GM13977 (cell line): ENCODE measurements at regions not wholly inside any gene's neighbourhood (a gene's known extent, or its start where the extent isn't known, plus 50 kb on each side); places are given as distances from the start of the nearest gene placed in this dataset.

Experiments used
- DNase-seq: peaks from one replicate; pipeline ENCODE4 v3.0.0; 2012; ENCODE audit warnings: low spot score
- CTCF ChIP-seq: IDR thresholded peaks from 2 replicates; pipeline ENCODE4 v1.5.1; 2012; ENCODE audit warnings: mild to moderate bottlenecking, control low read depth; ENCODE audit not compliant: insufficient read depth; ENCODE audit errors: extremely low read depth, missing control alignments
- in situ Hi-C: fragments of 300-500 bp; cut with MboI; formaldehyde crosslinking; loops from one replicate; pipeline ENCODE4 v1.12.0; 2022; ENCODE audit warnings: low sequenced_read_pairs, low pct_unique_long_range_greater_than_20kb, mixed read lengths, inconsistent platforms; ENCODE audit not compliant: unreplicated experiment

- TF ChIP-seq CTCF, result no peak
- in situ Hi-C loops, result loop anchor here (10.0 kb wide), 1 partner anchor 229 kb away; no protein-coding TSS in a partner anchor
- no peak for DNase-seq
These were observed 186.4 kb upstream of the NFE2L3 start for GRCh38 chr7:25965405-25966123.

- no peak for TF ChIP-seq CTCF
- no peak for DNase-seq
- in situ Hi-C loops, result loop anchor here (10.0 kb wide), 1 partner anchor 228 kb away; no protein-coding TSS in a partner anchor
These were observed 185.5 kb upstream of the NFE2L3 start for GRCh38 chr7:25966469-25966868.

GRCh38 chr7:25967278-25968204, 184.5 kb upstream of the NFE2L3 start:
- peak; percentile 42 for DNase-seq
- in situ Hi-C loops, result loop anchor here (10.0 kb wide), 1 partner anchor 227 kb away; no protein-coding TSS in a partner anchor
- TF ChIP-seq CTCF, result no peak

- in situ Hi-C loops, result loop anchor here (10.0 kb wide), 1 partner anchor 226 kb away; no protein-coding TSS in a partner anchor
- peak; percentile 21 for TF ChIP-seq CTCF
- peak; percentile 52 for DNase-seq
These were observed 183.6 kb upstream of the NFE2L3 start for GRCh38 chr7:25968205-25968993.

GRCh38 chr7:25970356-25970755, 181.6 kb upstream of the NFE2L3 start:
- TF ChIP-seq CTCF, result no peak
- in situ Hi-C loops, result no loop called here
- no peak for DNase-seq

- in situ Hi-C loops, result no loop called here
These were observed 181.1 kb upstream of the NFE2L3 start for GRCh38 chr7:25970911-25971310.

More at GRCh38 chr7:25970911-25971310, 181.1 kb upstream of the NFE2L3 start:
- TF ChIP-seq CTCF, result no peak
- DNase-seq, result no peak
